Neural cell (in vitro differentiated cells): ENCODE measurements at regions not wholly inside any gene's neighbourhood (a gene's known extent, or its start where the extent isn't known, plus 50 kb on each side); places are given as distances from the start of the nearest gene placed in this dataset.

Source experiments
- H2AFZ ChIP-seq: fragments of 200-600, 300-800 bp; sonication (generic), shearing (Covaris generic); 2 replicates; pipeline ENCODE4 v1.6.0; 2014; ENCODE audit warnings: low read depth, mild to moderate bottlenecking, antibody characterized with exemption, low read length, moderate library complexity
- H3F3A ChIP-seq: fragments of 200-600 bp; shearing (Covaris generic); 2 replicates; pipeline ENCODE4 v1.6.1; 2016; ENCODE audit warnings: mild to moderate bottlenecking, moderate library complexity, mixed read lengths, antibody characterized with exemption, low read length; ENCODE audit not compliant: insufficient read depth, poor library complexity, severe bottlenecking
- H3K27ac ChIP-seq: fragments of 200-600, 300-800 bp; sonication (generic), shearing (Covaris generic); 2 replicates; pipeline ENCODE4 v1.5.1; 2014; ENCODE audit warnings: mild to moderate bottlenecking, low read length, moderate library complexity
- H3K27me3 ChIP-seq: fragments of 300-800, 200-600 bp; sonication (generic), shearing (Covaris generic); 2 replicates; pipeline ENCODE4 v1.6.0; 2014; ENCODE audit warnings: mild to moderate bottlenecking, low read depth, low read length, moderate library complexity; ENCODE audit not compliant: insufficient read depth
- H3K36me3 ChIP-seq: fragments of 300-800, 200-600 bp; sonication (generic), shearing (Covaris generic); 2 replicates; pipeline ENCODE4 v1.5.1; 2014; ENCODE audit warnings: mild to moderate bottlenecking, antibody characterized with exemption, low read length, moderate library complexity; ENCODE audit not compliant: insufficient read depth
- H3K4me2 ChIP-seq: fragments of 300-800, 200-600 bp; sonication (generic), shearing (Covaris generic); 2 replicates; pipeline ENCODE4 v1.6.0; 2014; ENCODE audit warnings: mild to moderate bottlenecking, low read length
- H3K4me3 ChIP-seq: fragments of 300-800, 200-600 bp; sonication (generic), shearing (Covaris generic); 2 replicates; pipeline ENCODE4 v1.5.1; 2014; ENCODE audit warnings: mild to moderate bottlenecking, low read length, moderate library complexity
- H3K79me2 ChIP-seq: fragments of 200-600 bp; shearing (Covaris generic); replicated peaks from 2 replicates; pipeline ENCODE4 v1.6.0; 2014; ENCODE audit warnings: mild to moderate bottlenecking, low read length, moderate library complexity; ENCODE audit not compliant: insufficient read depth
- H3K9ac ChIP-seq: fragments of 300-800, 200-600 bp; sonication (generic), shearing (Covaris generic); 2 replicates; pipeline ENCODE4 v1.6.1; 2016; ENCODE audit warnings: mild to moderate bottlenecking, low read length, mixed read lengths
- H3K9me2 ChIP-seq: fragments of 200-600 bp; shearing (Covaris generic); 2 replicates; pipeline ENCODE4 v1.6.1; 2016; ENCODE audit warnings: mild to moderate bottlenecking, low read length, mixed read lengths; ENCODE audit not compliant: insufficient read depth
- H3K9me3 ChIP-seq: fragments of 200-600, 300-800 bp; sonication (generic), shearing (Covaris generic); 2 replicates; pipeline ENCODE4 v1.6.1; 2016; ENCODE audit warnings: mild to moderate bottlenecking, mixed run types, low read length, moderate library complexity, mixed read lengths
- H4K20me1 ChIP-seq: fragments of 200-600 bp; shearing (Covaris generic); 2 replicates; pipeline ENCODE4 v1.6.1; 2016; ENCODE audit warnings: mild to moderate bottlenecking, mixed run types; ENCODE audit not compliant: insufficient read depth
- EP300 ChIP-seq: fragments of 450-650 bp; conservative IDR thresholded peaks from 2 replicates; pipeline ENCODE4 v1.6.1; 2014; ENCODE audit warnings: antibody characterized with exemption, mild to moderate bottlenecking, moderate library complexity; ENCODE audit not compliant: poor library complexity, severe bottlenecking
- MXI1 ChIP-seq: fragments of 450-650 bp; conservative IDR thresholded peaks from 2 replicates; pipeline ENCODE4 v1.6.1; 2014; ENCODE audit warnings: antibody characterized with exemption, mild to moderate bottlenecking; ENCODE audit not compliant: poor library complexity, severe bottlenecking
- SMC3 ChIP-seq: fragments of 450-650 bp; conservative IDR thresholded peaks from 2 replicates; pipeline ENCODE4 v1.6.1; 2014; ENCODE audit warnings: antibody characterized with exemption, mild to moderate bottlenecking, moderate library complexity; ENCODE audit not compliant: poor library complexity
- TF ChIP-seq, protein P1 (sequence below): IDR thresholded peaks from 2 replicates; pipeline ENCODE4 v1.6.1; 2012; ENCODE audit warnings: borderline replicate concordance

DNA sequence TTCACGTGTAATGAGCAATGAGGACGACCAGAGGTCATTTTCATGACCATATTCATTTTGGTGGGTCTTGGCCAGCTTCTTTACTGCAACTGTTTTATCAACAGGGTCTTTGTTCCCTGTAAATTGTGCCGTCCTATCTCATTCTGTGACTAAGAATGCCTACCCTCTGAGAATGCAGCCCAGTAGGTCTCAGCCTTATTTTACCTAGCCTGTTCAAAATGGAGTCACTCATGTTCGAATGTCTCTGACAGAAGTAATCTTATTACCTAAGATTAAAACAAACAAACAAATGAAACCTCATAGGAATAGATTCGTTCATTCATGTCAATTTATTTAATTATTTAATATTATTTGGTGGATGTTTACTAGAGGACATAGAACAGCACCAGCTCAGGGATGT lies 714.8 kb downstream of the ADCYAP1 start:
- no peak overlapping the region for H3K4me2 ChIP-seq
- no peak for TF ChIP-seq EP300
- H3K9me3 ChIP-seq: peaks cover 2% of the 10 kb centered on the region

DNA sequence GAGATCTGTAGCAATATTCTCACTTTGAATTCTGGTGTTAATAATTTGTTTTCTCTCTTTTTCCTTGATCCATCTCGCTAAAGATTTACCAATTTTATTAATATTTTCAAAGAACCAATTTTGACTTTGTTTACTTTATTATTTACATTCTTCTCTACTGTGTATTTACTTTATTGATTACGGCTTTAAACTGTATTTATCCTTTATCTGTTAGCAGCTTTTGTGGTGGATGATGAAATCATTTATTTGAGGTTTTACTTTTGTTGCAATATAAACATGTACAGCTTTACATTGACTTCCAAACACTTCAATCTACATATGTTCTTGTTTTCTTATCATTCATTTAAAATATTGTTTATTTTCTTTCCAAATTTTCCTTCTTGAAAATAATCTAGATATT lies 719.9 kb downstream of the ADCYAP1 start:
- H3K36me3 ChIP-seq: no peaks in the 10 kb centered on the region
- no peaks in the 10 kb centered on the region for H3F3A ChIP-seq
- no peaks in the 10 kb centered on the region for H4K20me1 ChIP-seq

More for the DNA sequence above, 714.8 kb downstream of the ADCYAP1 start:
- Histone ChIP-seq H3K27ac (no peak overlapping the region), H4K20me1 (no peaks in the 10 kb centered on the region), H3K27me3 (no peaks in the 10 kb centered on the region), H3K79me2 (no peaks in the 10 kb centered on the region), H3K4me3 (no peak overlapping the region), H3K36me3 (no peaks in the 10 kb centered on the region), H3K9ac (no peak overlapping the region), H3K9me2 (no peaks in the 10 kb centered on the region), H3F3A (no peaks in the 10 kb centered on the region), H2AFZ (no peak overlapping the region)

DNA sequence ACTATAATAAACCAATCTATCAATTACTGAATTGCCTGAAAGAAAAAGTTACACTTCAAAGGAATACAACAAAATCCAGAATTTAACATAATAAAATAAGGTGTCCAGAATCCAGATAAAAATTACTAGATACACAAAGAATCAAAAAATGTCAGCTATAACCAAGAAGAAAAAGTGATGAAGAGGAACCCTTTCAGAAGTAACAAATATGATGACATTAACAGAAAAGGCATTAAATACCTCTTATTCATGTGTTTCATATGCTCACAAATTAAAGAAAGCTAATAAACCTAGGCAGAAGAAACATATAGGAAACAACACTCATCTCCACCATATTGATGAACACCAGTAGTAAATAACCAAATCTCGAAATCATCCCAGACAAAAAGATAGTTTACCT lies 722.8 kb downstream of the ADCYAP1 start:
- H3K27me3 ChIP-seq: no peaks in the 10 kb centered on the region
- no peak overlapping the region for H2AFZ ChIP-seq
- no peaks in the 10 kb centered on the region for H3K79me2 ChIP-seq
- H3K9me3 ChIP-seq: no peaks in the 10 kb centered on the region
- H3K9ac ChIP-seq: no peak overlapping the region
- no peaks in the 10 kb centered on the region for H3K9me2 ChIP-seq
- no peak overlapping the region for H3K4me3 ChIP-seq
- TF ChIP-seq, protein P1, sequence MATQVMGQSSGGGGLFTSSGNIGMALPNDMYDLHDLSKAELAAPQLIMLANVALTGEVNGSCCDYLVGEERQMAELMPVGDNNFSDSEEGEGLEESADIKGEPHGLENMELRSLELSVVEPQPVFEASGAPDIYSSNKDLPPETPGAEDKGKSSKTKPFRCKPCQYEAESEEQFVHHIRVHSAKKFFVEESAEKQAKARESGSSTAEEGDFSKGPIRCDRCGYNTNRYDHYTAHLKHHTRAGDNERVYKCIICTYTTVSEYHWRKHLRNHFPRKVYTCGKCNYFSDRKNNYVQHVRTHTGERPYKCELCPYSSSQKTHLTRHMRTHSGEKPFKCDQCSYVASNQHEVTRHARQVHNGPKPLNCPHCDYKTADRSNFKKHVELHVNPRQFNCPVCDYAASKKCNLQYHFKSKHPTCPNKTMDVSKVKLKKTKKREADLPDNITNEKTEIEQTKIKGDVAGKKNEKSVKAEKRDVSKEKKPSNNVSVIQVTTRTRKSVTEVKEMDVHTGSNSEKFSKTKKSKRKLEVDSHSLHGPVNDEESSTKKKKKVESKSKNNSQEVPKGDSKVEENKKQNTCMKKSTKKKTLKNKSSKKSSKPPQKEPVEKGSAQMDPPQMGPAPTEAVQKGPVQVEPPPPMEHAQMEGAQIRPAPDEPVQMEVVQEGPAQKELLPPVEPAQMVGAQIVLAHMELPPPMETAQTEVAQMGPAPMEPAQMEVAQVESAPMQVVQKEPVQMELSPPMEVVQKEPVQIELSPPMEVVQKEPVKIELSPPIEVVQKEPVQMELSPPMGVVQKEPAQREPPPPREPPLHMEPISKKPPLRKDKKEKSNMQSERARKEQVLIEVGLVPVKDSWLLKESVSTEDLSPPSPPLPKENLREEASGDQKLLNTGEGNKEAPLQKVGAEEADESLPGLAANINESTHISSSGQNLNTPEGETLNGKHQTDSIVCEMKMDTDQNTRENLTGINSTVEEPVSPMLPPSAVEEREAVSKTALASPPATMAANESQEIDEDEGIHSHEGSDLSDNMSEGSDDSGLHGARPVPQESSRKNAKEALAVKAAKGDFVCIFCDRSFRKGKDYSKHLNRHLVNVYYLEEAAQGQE: no peak
- TF ChIP-seq MXI1: no peak
- H3F3A ChIP-seq: no peaks in the 10 kb centered on the region
- H3K36me3 ChIP-seq: no peaks in the 10 kb centered on the region
- no peak overlapping the region for H3K4me2 ChIP-seq
- no peak overlapping the region for H3K27ac ChIP-seq
- no peaks in the 10 kb centered on the region for H4K20me1 ChIP-seq

More for the DNA sequence above, 719.9 kb downstream of the ADCYAP1 start:
- Histone ChIP-seq H3K4me3 (no peak overlapping the region), H3K27me3 (no peaks in the 10 kb centered on the region), H3K27ac (no peak overlapping the region), H3K79me2 (no peaks in the 10 kb centered on the region), H3K9me3 (no peaks in the 10 kb centered on the region), H3K9me2 (no peaks in the 10 kb centered on the region), H2AFZ (no peak overlapping the region), H3K9ac (no peak overlapping the region), H3K4me2 (no peak overlapping the region)
- TF ChIP-seq, protein P1: no peak
- TF ChIP-seq EP300 (no peak), SMC3 (no peak)
